ENCODE measurements at regions not wholly inside any gene's neighbourhood (a gene's known extent, or its start where the extent isn't known, plus 50 kb on each side); places are given as distances from the start of the nearest gene placed in this dataset.
"Not testable (repeated sequence)": the region's sequence is repeated elsewhere in the genome, so short reads cannot be mapped to it uniquely, and the experiment has no call there.

GRCh38 chr16:58863761-58864160 is 129.6 kb upstream of the GOT2 start:
- no peak for DNase-seq (ENCODE audit: low spot score)

GRCh38 chr16:58863042-58863441 is 128.9 kb upstream of the GOT2 start:
- no peak for DNase-seq (ENCODE audit: low spot score)

- no peak for DNase-seq (ENCODE audit: low spot score)
Measured at GRCh38 chr16:58862334-58863021, 128.4 kb upstream of the GOT2 start.

- no peak for DNase-seq (ENCODE audit: low spot score)
Measured at GRCh38 chr16:58859958-58860669, 126.0 kb upstream of the GOT2 start.

GRCh38 chr16:58858577-58858976 is 124.5 kb upstream of the GOT2 start:
- not testable (repeated sequence) for DNase-seq (ENCODE audit: low spot score)

- no peak for DNase-seq (ENCODE audit: low spot score)
Measured at GRCh38 chr16:58855291-58855863, 121.3 kb upstream of the GOT2 start.

- no peak for DNase-seq (ENCODE audit: low spot score)
Measured at GRCh38 chr16:58853854-58854791, 120.0 kb upstream of the GOT2 start.

- no peak for DNase-seq (ENCODE audit: low spot score)
Measured at GRCh38 chr16:58850678-58851020, 116.5 kb upstream of the GOT2 start.

GRCh38 chr16:58850019-58850677 is 116.0 kb upstream of the GOT2 start:
- DNase-seq (ENCODE audit: low spot score) = no peak

- no peak for DNase-seq (ENCODE audit: low spot score)
Measured at GRCh38 chr16:58848662-58849002, 114.5 kb upstream of the GOT2 start.

GRCh38 chr16:58847902-58848661 is 114.0 kb upstream of the GOT2 start:
- no peak for DNase-seq (ENCODE audit: low spot score)

- DNase-seq (ENCODE audit: low spot score) = not testable (repeated sequence)
Measured at GRCh38 chr16:58846226-58846625, 112.1 kb upstream of the GOT2 start.

GRCh38 chr16:58843675-58844074 is 109.6 kb upstream of the GOT2 start:
- peak; percentile 54 for DNase-seq (ENCODE audit: low spot score)

- no peak for DNase-seq (ENCODE audit: low spot score)
Measured at GRCh38 chr16:58842746-58843145, 108.6 kb upstream of the GOT2 start.

GRCh38 chr16:58842156-58842555 is 108.0 kb upstream of the GOT2 start:
- no peak for DNase-seq (ENCODE audit: low spot score)

GRCh38 chr16:58837950-58838349 is 103.8 kb upstream of the GOT2 start:
- no peak for DNase-seq (ENCODE audit: low spot score)

- DNase-seq (ENCODE audit: low spot score) = no peak
Measured at GRCh38 chr16:58836427-58836826, 102.3 kb upstream of the GOT2 start.

GRCh38 chr16:58832386-58832895 is 98.3 kb upstream of the GOT2 start:
- no peak for DNase-seq (ENCODE audit: low spot score)

GRCh38 chr16:58831386-58831785 is 97.3 kb upstream of the GOT2 start:
- DNase-seq (ENCODE audit: low spot score) = no peak

GRCh38 chr16:58828901-58829545 is 94.9 kb upstream of the GOT2 start:
- DNase-seq (ENCODE audit: low spot score) = no peak
